ENCODE measurements at regions not wholly inside any gene's neighbourhood (a gene's known extent, or its start where the extent isn't known, plus 50 kb on each side); places are given as distances from the start of the nearest gene placed in this dataset.

DNA sequence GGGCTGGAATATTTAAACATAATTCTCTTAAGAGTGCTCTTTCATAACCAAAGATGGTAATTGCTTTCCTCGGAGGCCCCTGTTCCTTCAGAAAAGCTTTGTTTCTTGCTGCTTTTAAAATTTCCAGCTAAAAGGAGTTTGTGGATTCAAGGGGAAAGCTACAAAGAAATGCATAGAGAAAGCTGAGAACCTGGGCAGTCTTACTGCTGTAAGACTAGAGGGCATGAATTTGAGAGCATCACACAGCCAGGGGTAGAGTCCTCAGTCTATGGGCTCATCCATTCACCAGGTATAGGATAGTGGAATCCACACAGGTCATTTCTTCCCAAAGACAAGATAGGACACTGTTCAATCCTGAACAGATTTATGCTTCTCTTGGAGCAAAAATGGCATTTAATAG is 186.3 kb upstream of the PLD5 start:
- TF ChIP-seq, protein P1, sequence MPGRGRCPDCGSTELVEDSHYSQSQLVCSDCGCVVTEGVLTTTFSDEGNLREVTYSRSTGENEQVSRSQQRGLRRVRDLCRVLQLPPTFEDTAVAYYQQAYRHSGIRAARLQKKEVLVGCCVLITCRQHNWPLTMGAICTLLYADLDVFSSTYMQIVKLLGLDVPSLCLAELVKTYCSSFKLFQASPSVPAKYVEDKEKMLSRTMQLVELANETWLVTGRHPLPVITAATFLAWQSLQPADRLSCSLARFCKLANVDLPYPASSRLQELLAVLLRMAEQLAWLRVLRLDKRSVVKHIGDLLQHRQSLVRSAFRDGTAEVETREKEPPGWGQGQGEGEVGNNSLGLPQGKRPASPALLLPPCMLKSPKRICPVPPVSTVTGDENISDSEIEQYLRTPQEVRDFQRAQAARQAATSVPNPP (CRISPR knock-in tag; IDR thresholded peaks at IDR 0.05) = no peak
- no peak for TF ChIP-seq ZNF496 (CRISPR knock-in tag; IDR thresholded peaks at IDR 0.05; ENCODE audit: insufficient replicate concordance)
- TF ChIP-seq NCOA1 (CRISPR knock-in tag; IDR thresholded peaks at IDR 0.05) = no peak
- TF ChIP-seq, protein P2, sequence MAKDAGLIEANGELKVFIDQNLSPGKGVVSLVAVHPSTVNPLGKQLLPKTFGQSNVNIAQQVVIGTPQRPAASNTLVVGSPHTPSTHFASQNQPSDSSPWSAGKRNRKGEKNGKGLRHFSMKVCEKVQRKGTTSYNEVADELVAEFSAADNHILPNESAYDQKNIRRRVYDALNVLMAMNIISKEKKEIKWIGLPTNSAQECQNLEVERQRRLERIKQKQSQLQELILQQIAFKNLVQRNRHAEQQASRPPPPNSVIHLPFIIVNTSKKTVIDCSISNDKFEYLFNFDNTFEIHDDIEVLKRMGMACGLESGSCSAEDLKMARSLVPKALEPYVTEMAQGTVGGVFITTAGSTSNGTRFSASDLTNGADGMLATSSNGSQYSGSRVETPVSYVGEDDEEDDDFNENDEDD (CRISPR knock-in tag; IDR thresholded peaks at IDR 0.05; ENCODE audit: borderline replicate concordance) = no peak
- TF ChIP-seq MTF1 (CRISPR knock-in tag; IDR thresholded peaks at IDR 0.05) = no peak
- TF ChIP-seq ASH2L (IDR thresholded peaks at IDR 0.05; ENCODE audit: insufficient read length, low read depth, low read length) = no peak
- TF ChIP-seq, protein P3, sequence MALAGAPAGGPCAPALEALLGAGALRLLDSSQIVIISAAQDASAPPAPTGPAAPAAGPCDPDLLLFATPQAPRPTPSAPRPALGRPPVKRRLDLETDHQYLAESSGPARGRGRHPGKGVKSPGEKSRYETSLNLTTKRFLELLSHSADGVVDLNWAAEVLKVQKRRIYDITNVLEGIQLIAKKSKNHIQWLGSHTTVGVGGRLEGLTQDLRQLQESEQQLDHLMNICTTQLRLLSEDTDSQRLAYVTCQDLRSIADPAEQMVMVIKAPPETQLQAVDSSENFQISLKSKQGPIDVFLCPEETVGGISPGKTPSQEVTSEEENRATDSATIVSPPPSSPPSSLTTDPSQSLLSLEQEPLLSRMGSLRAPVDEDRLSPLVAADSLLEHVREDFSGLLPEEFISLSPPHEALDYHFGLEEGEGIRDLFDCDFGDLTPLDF (CRISPR knock-in tag; IDR thresholded peaks at IDR 0.05) = no peak
- TF ChIP-seq ZZZ3 (CRISPR knock-in tag; IDR thresholded peaks at IDR 0.05; ENCODE audit: borderline replicate concordance) = no peak
- no peak for TF ChIP-seq SIX1 (CRISPR knock-in tag; IDR thresholded peaks at IDR 0.05; ENCODE audit: borderline replicate concordance)
- no peak for TF ChIP-seq IKZF1 (IDR thresholded peaks at IDR 0.05)
- TF ChIP-seq, protein P4, sequence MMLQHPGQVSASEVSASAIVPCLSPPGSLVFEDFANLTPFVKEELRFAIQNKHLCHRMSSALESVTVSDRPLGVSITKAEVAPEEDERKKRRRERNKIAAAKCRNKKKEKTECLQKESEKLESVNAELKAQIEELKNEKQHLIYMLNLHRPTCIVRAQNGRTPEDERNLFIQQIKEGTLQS (CRISPR knock-in tag; IDR thresholded peaks at IDR 0.05) = no peak
